NOMO-1 (cell line): ENCODE measurements at regions not wholly inside any gene's neighbourhood (a gene's known extent, or its start where the extent isn't known, plus 50 kb on each side); places are given as distances from the start of the nearest gene placed in this dataset.
"Not testable (repeated sequence)": the region's sequence is repeated elsewhere in the genome, so short reads cannot be mapped to it uniquely, and the experiment has no call there.

Experiments used
- DNase-seq, 2 experiments: peaks; one replicate each; lab custom pipeline; 2025; ENCODE audit not compliant: unreplicated experiment in 2 of 2; lab: John Stamatoyannopoulos, UW

DNA sequence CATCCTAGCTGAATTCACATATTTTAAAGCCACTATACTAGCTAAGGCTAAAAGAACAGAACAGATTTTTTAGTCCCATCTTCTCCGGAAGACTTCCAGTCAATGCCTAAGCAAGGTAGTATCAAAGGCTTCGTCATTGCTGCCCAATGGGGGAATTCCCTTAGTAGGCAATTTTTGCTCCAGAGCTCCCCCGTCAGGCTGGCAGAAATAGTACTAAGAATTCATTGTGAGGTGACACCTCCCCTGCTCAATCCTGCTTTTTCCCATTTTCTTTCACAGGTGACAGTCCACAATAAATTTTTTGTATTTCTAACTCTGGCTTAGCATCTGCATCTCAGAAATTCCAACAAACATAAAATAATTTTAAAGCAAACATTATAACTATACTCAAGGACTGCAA lies 52.8 kb upstream of the SRSF6 start:
- DNase-seq: no peak

DNA sequence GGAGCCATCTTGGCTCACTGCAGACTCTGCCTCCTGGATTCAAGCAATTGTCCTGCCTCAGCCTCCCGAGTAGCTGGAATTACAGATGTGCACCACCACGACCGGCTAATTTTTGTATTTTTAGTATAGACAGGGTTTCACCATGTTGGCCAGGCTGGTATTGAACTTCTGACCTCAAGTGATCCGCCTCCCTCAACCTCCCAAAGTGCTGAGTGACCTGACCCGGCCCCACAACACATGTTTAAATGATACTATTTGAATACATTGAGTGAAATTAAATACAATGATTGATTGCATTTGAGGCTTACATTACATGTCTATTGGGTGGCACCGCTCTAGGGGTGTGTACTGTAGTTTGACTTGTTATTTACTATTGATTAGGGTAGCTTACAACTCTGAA lies 56.8 kb upstream of the SRSF6 start:
- not testable (repeated sequence) for DNase-seq

DNA sequence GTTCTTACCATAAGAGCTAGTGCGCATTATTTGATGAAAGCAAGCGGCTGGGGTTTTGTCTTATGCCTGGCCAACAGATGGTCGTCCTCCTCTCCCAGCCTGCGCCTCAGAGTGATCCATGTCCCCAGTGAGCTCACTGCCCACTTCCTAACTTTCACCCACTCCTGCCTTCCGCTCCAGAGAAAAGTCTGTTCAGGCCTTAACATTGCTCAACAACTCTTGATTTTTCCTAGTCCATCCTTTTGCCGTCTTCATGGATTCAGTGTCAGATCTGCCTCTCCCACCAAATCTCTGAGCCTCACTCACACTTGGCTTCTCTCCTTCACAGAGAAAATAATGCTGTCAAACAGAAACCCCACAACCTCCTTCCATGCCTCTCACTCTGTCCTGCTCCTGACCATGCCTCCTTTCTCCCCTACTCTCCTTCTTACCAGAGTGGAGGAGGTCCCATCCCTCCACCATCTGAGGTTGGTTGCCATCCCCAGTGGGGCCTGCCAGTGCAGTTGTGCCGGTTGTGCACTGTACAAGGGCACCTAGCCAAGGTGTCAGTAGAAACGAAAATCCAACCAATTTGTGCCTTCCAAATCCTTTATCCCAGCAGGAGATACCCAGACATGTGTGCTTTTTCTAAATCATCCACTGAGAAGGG lies 58.9 kb upstream of the SRSF6 start:
- DNase-seq: no peak

DNA sequence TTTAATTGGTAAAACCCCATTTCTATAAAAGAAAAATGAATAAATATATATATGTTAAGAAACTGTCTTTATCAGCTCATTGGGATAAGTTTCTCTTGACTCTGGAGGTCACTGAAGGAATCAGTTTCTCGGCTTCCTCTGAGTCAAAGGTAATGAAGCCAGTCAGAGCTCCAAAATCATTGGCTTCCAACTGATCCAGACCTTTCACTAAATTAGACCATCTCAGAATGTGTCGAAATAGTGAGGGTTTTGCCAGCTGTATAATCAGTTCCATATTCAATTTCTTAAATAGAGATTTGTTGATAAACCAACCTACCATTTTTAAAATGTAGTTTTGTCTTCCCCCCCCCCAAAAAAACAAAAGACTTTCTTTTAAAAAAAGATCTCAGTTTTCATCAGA lies 60.5 kb upstream of the SRSF6 start:
- DNase-seq: no peak

DNA sequence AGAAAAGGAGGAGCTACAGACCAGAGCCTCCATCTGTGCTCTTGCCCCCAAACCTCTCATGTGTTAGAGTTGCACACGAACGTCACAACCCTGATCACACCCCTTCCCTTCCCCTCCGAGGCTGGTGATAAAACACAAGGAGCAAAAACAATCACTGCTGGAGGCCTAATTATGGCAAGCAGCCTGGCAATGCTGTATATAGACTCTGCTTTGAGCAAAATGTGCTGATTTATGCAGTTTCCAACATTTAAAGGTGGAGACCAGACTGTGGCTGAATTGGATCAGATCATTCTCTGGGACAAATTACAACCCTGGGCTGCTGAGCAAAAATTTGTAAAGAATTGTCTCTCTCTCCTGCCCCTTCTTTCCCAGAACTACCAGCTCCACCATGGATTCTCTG lies 64.6 kb upstream of the SRSF6 start:
- no peak for DNase-seq

DNA sequence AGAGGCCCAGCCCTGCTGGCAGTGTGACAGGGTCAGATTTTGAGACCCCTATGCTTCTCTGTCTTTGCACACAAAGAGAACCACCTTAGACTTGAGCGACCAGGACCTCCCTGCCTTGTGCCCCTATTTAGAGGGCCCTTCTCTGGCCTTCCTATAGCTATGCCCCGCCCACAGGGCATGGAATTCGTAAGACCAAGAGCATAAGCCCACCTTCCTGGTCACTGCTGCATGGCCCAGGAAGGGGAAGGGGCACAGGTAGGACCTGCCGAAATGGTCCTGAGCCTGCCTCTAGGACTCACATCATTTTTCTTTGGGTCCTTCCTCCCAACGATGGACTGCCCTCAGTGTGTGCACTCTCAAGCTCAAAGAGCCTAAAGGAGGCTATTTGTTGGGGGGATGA lies 65.1 kb upstream of the SRSF6 start:
- DNase-seq: no peak

DNA sequence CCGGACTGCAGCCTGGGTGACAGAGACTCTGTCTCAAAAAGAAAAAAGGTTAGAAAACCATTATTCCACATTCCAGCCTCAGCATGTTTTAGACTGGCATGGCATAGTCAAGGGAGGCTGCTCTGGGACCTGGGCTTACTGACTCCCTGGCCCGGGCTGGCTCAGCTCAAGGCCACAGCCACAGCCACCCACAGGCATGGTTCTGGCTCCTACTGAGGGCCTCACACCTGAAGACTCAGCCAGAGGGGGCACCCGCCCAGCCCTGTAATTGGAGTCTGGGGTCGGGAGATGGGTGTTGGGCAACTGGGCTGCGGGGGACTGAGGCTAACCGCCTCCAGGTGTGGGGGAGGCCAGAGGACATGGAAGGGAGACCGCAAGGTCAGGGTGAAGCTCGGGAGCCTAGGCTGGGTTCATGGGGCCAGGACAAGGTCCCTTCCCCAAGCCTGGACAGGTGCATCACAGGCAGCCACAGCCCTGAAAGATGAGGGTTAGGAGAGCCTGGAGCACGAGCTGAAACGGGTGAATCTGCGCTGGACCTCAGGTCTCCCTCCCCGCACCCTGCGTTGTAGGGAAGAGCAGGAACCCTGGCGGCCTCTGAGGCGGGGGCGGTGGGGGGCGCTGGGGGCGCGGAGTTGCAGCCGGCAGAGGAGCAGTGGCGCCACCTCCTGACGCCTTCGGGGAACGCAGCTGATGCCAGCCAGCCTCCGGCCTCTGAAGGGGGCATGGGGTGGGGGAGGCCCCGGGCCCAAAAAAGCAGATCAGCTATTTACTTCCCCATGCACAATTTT lies 67.7 kb upstream of the SRSF6 start:
- DNase-seq: no peak

DNA sequence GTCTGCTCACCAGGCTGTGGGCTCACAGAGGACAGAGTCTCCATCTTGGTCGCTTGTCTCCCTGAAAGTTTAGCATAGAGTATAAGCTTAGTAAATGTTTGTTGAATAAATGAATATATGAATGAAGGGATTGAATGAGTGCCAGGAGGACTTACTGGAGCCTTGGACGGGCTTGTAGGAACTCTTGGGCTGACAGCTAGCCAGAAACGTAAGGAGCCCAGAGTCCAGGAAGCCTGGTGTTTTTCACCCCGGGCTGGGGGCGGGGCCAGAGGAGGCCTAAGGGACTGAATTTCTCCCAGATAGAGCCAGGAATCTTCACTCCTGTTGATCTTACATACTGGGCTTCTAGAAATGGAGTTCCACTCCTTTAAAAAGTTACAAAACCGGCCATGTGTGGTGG lies 68.5 kb upstream of the SRSF6 start:
- DNase-seq: no peak

DNA sequence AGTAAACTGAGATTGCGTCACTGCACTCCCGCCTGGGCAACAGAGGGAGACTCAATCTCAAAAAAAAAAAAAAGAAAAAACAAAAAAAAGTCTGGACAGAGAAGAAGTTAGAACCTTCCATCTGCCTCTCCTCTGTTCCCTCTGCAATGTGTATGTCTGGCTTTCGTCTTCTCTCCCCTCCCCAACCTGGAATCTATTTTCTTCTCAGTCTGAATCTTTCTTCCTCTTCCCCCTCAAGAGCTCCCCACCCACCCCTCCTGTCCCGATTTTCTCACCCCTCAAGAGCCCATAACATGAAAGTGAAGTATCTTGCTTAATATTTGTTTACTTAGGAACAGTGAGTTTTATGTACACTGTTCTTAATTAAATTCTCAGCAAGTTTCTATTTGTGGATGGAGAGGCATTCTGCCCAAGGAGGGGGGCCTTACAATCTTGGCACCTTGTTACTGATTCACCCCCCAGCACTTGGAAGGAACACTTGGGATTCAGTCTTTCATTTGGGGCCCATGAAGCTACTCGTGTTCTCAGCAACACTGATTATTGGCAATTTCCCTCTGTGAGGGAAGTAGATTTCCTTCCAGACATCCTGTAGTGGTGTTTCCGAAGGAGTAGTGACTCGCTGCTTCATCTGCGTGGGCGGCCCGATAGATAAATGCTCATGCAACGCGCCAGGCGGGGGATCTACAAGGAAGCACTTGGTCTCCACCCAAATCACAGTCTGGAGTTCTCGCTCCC lies 69.3 kb upstream of the SRSF6 start:
- no peak for DNase-seq

DNA sequence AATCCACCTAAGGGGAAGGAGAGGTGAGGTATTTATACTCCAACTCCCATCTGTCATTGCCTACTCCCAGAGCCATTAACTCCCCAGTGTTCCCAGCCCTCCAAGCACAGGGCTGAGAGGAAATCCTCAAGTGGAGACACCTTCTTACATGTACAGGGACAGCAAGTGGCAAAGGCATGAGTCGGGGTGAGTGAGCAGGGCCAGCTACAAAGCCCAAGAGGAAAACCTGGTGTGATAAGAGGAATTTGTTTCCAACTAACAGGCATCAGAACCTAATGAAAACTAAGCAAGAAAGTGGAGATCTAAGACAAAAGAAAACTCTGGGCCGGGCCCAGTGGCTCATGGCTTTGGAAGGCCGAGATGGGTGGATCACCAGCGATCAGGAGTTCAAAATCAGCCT lies 70.0 kb upstream of the SRSF6 start:
- DNase-seq: no peak

DNA sequence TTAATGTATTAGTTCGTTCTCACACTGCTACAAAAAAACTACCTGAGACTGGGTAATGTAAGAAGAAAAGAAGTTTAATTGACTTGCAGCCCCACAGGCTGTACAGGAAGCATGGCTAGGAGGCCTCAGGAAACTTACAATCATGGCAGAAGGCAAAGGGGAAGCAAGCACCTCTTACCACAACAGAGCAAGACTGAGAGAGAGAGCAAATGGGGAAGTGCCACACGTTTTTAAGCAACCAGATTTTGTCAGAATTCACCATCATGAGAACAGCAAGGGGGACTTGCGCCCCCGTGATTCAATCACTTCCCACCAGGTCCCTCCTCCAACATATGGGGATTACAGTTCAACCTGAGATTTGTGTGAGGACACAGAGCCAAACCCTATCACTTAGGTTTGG lies 70.8 kb upstream of the SRSF6 start:
- peak in 1 of 2 experiments; percentile 20 for DNase-seq

DNA sequence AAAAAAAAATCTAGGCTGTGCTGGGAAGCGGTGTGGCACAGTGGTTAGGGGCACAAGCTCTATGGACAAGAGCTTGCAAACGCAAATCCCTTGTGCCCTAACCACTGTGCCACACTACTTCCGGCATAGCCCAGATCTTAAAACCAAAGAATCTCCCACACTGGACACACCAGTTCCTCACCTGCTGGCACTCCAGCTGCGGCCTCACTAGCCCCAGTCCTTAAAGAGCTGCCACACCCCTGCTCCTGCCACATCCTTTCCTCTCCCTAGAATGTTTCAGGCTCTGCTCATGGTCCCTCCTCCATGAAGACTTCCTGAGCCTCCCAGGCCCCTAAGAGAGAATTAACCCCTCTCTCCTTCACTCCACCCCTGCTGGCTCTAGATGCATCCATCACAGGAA lies 71.8 kb upstream of the SRSF6 start:
- DNase-seq: no peak

DNA sequence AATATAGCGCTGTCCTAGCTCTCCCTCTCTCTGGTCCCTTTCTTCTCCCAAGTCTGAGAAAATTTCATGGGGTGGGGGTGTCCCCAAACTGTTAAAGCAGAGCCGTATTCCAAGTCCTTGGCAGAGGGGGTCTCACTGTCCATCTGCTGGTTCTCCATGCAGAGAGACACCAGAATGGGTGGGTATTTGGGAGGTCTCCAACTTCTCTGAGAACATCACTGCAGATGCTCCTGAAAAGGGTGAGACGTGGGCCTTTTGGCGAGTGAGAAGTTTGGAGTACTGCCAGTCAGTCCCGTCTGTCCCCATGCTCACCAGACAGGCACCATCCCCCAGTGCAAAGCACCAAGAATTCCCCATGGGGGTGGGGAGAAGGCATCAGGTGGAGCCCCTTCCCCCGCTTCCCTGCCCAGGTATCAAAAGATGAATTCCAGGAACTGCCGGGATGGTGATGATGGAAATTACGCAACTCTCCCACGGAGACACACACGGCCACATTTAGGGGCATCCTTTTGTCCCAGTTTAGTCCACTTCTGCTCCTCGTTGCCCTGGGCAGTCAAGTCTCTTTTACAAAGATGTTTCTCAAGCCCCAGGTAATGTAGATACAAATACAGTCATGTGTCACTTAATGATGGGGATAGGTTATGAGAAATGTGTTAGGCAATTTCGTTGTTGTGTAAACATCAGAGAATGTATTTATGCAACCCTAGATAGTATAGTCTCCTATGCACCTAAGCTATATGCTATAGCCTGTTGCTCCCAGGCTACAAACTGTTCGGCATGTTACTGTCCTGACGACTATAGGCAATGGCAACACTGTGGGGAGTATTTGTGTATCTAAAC lies 73.4 kb upstream of the SRSF6 start:
- DNase-seq: no peak

DNA sequence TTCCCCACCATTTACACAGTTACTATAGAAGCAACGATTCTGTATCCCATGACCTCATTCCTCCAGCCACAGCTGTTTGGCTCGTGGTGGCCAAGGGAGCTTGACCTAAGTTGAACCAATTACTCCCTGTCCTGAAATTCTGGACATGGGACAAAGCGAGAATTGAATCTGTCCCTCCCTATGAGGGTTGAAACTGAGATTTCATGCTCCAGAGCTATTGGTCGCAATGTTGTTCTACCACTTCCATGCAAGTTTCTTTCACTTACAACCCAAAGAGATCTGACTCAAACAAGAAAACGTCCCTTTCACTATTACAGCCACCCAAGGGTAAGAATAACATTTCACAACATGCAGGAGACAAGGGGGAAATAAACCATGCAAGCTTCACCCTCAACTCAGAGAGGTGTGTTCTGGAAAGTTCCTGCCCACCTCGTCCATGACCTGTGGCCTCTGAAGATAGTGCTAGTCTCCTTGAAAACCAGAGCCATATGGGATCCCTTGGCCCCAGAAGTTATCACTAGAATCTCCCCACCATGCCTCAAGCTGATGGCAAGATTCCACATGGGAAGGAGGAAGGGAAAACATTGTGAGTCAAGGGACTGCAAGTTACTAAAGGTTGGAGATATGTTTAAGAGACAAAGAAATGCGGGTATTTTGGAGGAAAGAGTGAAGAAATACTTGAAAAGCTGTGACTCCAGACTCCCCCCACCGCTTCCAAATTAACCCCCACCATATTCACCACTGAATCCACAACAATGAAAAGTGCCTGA lies 74.5 kb upstream of the SRSF6 start:
- no peak for DNase-seq

DNA sequence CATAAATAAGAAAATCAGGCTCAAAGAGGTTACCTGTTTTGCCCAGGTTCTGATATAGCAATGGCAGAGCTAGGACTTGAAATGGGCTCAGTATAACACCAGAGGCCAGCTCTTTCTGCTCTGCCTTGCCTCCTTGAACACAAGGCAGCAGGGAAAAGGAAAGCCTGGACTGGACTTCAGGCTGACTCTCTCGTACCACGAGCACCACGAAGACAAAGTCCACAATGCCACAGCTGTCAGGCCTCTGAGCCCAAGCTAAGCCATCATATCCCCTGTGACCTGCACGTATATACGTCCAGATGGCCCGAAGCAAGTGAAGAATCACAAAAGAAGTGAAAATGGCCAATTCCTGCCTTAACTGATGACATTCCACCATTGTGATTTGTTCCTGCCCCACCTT lies 75.6 kb upstream of the SRSF6 start:
- not testable (repeated sequence) for DNase-seq

DNA sequence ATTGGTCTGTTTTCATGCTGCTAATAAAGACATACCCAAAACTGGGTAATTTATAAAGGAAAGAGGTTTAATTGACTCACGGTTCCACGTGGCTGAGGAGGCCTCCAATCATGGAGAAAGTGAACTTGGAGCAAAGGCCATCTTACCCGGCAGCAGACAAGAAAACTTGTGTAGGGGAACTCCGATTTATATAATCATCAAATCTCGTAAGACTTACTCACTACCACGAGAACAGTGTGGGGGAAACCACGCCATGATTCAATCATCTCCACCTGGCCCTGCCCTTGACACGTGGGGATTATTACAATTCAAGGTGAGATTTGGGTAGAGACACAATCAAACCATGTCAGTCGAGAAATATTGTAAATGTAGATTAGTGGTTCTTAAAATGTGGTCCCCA lies 76.2 kb upstream of the SRSF6 start:
- DNase-seq: not testable (repeated sequence)

DNA sequence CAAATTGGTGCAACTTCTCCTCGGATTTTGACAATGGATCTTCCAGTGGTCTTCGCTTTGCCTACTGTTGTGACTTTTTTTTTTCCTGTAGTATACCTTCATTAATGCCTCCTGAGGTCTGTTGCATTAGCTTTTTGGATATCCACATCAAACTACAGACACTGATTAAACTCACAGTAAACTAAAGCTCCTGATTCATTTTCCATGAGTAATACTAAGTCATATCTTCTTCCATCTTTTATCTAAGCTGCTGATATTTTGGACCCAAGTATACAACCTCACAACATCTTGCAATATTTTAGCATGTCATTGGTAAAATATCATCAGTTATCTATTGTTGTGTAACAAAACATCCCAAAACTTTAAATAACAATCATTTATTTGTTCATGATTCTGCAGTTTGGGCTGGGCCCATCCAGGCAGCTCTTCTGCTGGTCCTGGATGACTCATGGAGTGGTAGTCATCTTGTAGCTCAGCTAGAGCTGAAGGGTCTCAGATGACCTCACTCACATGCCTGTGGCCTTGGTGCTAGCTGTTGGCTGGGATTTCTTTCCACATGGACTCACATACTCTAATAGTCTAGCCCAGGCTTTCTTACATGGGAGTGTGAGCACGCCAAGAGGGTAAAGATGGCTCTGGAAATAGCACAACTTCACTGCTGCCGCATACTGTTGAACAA lies 78.3 kb upstream of the SRSF6 start:
- DNase-seq: no peak

DNA sequence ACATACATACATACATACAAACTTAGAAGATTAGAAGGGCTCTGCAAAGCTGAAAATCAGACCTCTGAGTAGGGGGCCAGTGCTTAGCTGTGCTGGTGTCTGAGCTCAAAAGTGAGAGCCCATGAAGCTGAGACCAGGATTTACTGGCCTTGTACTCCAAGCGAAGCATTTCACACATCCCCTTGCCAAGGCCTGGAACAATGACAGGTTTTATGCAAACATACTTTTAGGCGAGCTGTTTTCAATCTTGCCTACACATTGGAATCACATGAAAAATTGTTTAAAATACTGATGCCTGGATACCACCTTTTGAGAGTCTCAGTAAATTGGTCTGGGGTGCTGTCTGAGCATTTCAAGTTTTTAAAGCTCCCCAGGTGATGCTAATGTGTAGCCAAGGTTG lies 80.9 kb upstream of the SRSF6 start:
- DNase-seq: no peak

DNA sequence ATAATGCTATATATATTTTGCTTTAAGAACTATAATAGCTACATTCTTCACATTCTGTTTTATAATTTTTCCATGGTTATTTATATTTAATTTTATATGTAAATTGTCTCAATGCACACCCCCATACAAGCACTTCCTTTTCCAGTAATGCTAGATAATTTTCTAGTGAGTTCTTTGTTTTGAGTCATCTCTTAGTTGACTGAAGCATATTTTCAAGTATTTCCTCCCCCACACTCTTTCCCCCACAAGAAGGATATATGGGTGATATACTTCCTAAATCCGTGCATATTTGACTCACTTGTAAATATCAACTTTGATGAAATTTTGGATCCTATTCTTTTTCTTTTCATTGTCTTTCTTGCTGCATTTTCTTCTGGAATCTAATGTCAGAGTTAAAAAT lies 82.1 kb upstream of the SRSF6 start:
- no peak for DNase-seq

DNA sequence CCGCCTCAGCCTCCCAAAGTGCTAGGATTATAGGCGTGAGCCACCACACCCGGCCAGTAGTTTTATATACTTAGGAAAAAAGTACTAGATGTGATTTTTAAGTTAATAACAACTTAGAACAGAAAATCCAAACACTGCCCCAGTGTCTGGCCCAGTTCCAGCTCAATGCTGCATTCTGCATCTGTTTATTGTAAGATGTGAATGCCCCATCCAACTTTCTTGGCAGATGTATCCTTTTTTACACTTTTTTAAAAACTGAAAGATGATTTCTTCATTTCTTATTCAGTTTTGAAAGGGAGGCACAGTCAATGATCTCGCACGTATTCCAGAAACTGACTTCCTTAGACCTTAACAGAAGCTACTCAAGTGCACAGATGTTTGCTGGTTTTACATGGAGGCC lies 85.6 kb upstream of the SRSF6 start:
- DNase-seq: no peak
